AG09309 (cell line): ENCODE measurements at regions not wholly inside any gene's neighbourhood (a gene's known extent, or its start where the extent isn't known, plus 50 kb on each side); places are given as distances from the start of the nearest gene placed in this dataset.

Source experiments
- DNase-seq: peaks from one replicate; pipeline ENCODE4 v3.0.0-alpha.2; 2010; ENCODE audit warnings: low read depth
- H3K4me3 ChIP-seq: 2 replicates; pipeline ENCODE4 v1.5.1; 2011; ENCODE audit warnings: mild to moderate bottlenecking, low read depth, low read length, moderate library complexity; ENCODE audit not compliant: control insufficient read depth
- TF ChIP-seq, protein P1 (sequence below): IDR thresholded peaks from 2 replicates; pipeline ENCODE4 v1.5.1; 2011; ENCODE audit warnings: mild to moderate bottlenecking, low read depth, low read length, inconsistent platforms; ENCODE audit not compliant: insufficient read depth, control insufficient read depth; ENCODE audit errors: missing control alignments

DNA sequence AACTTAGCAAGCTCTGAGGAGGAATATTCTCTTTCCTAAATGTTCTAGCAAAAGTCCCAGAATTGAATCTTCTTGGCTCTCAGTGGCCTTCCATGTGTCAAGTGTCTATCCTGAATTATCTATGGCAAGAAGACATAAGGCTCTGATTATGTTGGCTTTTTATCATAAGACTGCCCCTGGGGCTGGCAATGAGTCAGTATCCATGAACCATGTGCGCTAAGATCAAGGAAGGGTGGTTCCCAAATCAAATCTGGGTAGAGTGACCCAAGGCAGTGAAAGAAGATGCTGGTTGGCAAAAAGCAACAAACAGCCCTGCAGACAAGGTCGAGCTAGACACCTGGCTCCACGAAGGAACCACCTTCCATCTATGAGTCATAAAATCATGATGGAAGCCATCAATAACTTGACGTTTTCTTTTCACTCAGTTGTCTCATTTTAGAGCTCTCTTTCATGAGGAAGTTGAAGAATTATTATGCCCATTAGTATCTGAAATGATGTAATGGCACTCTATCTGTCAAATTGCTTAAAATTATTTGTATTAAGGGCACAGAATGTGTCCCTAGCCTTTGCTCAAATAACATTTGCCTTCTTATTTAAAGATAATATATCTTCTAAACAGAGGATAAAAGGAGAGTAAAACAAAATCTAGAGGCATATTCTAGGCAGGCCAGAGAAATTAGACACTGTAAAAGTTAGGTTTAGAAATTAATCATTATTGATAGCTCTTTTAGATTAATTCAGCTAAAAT lies 657.7 kb upstream of the GOT2 start:
- H3K4me3 ChIP-seq: no peak overlapping the region
- TF ChIP-seq, protein P1, sequence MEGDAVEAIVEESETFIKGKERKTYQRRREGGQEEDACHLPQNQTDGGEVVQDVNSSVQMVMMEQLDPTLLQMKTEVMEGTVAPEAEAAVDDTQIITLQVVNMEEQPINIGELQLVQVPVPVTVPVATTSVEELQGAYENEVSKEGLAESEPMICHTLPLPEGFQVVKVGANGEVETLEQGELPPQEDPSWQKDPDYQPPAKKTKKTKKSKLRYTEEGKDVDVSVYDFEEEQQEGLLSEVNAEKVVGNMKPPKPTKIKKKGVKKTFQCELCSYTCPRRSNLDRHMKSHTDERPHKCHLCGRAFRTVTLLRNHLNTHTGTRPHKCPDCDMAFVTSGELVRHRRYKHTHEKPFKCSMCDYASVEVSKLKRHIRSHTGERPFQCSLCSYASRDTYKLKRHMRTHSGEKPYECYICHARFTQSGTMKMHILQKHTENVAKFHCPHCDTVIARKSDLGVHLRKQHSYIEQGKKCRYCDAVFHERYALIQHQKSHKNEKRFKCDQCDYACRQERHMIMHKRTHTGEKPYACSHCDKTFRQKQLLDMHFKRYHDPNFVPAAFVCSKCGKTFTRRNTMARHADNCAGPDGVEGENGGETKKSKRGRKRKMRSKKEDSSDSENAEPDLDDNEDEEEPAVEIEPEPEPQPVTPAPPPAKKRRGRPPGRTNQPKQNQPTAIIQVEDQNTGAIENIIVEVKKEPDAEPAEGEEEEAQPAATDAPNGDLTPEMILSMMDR: no peak
- DNase-seq: no peak

DNA sequence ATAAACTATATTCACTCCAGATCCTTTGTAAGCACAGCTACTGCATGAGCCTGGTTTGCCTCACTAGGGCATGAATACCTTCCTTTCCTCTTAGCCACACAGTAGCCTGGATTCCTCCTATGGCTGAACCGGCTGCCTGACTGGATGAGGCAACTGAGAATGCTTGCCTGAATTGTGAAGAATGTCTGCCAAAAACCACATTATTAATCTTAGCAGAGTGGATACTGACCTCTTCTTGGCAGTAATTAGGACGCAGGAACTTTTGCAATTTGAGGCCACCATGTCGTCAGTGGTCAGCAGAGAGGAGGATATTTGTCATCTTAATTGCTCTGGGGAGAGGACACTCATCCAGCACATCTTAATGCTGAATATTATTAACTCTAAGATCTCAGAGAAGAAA lies 651.8 kb upstream of the GOT2 start:
- peak; percentile 3 for DNase-seq
- TF ChIP-seq, protein P1: no peak
- H3K4me3 ChIP-seq: no peak overlapping the region

DNA sequence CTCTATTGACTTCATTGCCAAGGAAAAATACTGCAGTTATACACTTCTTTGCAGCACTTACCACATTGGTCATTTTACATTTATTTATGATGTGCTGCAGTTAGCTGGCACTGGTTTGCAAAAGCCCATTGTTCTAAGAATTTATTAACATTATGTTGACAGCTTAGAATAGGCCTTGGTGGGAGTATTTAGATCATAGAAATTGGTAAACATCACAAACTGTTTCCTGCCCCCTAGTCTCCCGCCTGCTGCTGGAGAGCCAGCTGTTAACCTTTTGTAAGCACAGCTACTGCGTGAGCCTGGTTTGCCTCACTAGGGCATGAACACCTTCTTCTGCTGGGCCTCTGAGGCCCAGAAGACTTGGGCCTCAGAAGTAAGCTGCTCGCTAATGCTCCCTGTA lies 651.4 kb upstream of the GOT2 start:
- H3K4me3 ChIP-seq: no peak overlapping the region
- TF ChIP-seq, protein P1: no peak
- no peak for DNase-seq

DNA sequence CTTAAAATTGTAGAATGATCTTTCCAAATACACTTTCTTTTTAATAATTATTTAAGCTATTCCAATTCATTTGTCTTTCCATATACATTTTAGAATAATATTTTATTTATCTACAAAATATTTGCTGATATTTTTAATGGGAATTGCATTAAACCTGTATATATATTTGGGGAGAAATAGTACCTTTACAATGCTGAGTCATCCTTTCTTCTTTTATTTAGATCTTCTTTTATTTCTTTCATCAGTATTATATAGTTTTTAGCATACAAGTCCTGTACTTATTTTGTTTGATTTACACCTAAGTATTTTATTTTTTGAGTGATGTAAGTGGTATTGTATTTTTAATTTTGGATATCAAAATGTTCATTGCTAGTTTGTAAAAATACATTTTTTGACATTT lies 639.5 kb upstream of the GOT2 start:
- DNase-seq: no peak
- H3K4me3 ChIP-seq: no peak overlapping the region
- TF ChIP-seq, protein P1: no peak

DNA sequence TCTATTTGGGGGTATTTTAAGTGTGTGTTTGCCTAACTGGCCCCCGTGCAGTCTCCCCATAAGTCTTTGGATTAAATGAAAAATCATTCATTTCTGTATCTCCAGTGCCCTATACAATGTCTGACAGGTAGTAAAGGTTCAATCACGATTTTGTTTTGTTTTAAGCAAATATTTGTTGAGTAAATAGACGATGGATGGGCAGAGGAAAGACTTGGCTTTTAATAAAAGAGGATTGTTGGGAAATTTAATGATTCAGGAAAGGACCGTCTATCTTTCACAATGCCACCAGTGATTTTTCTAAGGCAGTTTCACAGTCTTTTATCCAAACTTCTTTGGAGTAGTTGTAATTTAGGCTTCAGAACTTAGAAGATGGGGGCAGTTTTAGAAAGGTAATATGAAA lies 636.6 kb upstream of the GOT2 start:
- TF ChIP-seq, protein P1: no peak
- H3K4me3 ChIP-seq: no peak overlapping the region
- no peak for DNase-seq

DNA sequence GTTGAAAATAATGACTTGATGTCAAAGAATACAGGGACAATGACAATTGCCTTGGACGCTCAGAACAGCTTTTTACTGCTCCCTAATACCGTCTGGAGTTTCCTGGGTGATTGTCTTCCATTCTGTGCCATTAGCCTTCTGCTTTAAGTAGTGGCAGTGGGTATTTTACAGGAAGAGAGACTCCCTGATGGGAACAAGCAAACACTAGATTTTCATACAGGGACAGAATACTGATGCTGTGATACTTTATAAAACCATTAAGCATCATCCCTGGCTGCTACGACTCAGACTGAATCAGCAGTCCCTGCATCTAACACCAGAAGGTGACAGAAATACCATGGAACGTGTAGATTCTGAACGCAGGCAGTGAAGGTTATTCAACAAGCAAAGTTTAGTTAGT lies 635.4 kb upstream of the GOT2 start:
- H3K4me3 ChIP-seq: no peak overlapping the region
- TF ChIP-seq, protein P1: no peak
- no peak for DNase-seq
